A549 (cell line): ENCODE measurements at regions not wholly inside any gene's neighbourhood (a gene's known extent, or its start where the extent isn't known, plus 50 kb on each side); places are given as distances from the start of the nearest gene placed in this dataset.

Source experiments
- CHD2 ChIP-seq: fragments of 150-350 bp; IDR thresholded peaks from 2 replicates; pipeline ENCODE4 v1.6.1; 2014; ENCODE audit warnings: low read length; ENCODE audit not compliant: partially characterized antibody
- GATA3 ChIP-seq: IDR thresholded peaks from 2 replicates; pipeline ENCODE4 v1.6.1; 2012; ENCODE audit warnings: borderline replicate concordance
- HOXB5 ChIP-seq: fragments of 250-450 bp; sonication (Bioruptor Pico); IDR thresholded peaks from 2 replicates; pipeline ENCODE4 v1.5.0; 2020; ENCODE audit warnings: mild to moderate bottlenecking, moderate library complexity
- JUNB ChIP-seq: fragments of >200 bp; sonication (Bioruptor Twin); formaldehyde crosslinking; IDR thresholded peaks from 2 replicates; pipeline ENCODE4 v1.6.1; 2016
- MAFK ChIP-seq: fragments of 450-650 bp; IDR thresholded peaks from 2 replicates; pipeline ENCODE4 v1.6.1; 2014; ENCODE audit not compliant: partially characterized antibody
- MAZ ChIP-seq: fragments of 150-350 bp; IDR thresholded peaks from 2 replicates; pipeline ENCODE4 v1.6.1; 2014; ENCODE audit warnings: antibody characterized with exemption, low read depth, low read length, borderline replicate concordance
- MYC ChIP-seq: IDR thresholded peaks from 2 replicates; pipeline ENCODE4 v1.6.1; 2012; ENCODE audit warnings: mild to moderate bottlenecking, inconsistent platforms, low read length, improper control_type of control experiment, borderline replicate concordance
- POLR2A ChIP-seq: IDR thresholded peaks from 2 replicates; pipeline ENCODE4 v1.6.1; 2012; ENCODE audit warnings: mild to moderate bottlenecking, low read length
- TF ChIP-seq, protein P1 (sequence below): fragments of >200 bp; sonication (Bioruptor Twin); formaldehyde crosslinking; IDR thresholded peaks from 3 replicates; pipeline ENCODE4 v1.5.1; 2016
- TF ChIP-seq, protein P2 (sequence below): IDR thresholded peaks from 2 replicates; pipeline ENCODE4 v1.6.1; 2012
- TF ChIP-seq, protein P3 (sequence below): fragments of 250-450 bp; sonication (Bioruptor Pico); IDR thresholded peaks from 2 replicates; pipeline ENCODE4 v1.5.0; 2021; ENCODE audit warnings: mild to moderate bottlenecking, moderate library complexity, borderline replicate concordance

DNA sequence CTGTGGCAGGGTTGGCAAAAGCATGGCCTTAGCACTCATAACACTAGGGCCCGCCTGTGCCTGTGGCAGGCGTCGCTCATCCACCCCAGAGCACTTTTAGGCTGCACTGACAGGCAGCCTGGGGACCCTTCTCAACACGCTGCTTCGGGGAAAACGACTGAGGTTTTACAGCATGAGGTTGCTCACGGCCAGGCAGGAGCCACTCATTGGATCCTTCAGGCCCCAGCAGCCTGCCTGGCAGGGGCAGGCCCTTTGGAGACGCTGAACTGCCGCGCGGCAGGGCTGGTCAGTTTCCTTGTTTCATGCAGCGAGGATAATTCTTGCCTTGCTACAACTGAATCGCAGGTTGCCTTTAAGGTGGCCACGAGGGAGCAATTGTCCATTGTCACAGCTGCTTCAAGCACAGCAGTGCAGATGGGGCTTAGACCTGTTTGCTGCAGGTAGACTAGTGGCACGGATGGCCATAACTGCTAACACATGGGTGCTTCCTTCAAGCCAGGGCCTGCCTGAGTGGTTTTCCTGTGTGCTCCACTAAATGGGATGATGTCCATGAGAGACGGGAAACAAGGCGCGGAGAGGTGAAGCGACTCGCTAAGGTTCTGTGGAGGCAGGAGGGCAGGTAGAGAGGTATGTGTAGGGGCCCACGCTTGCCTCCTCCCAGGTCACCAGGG is 49.9 kb upstream of the HS6ST1 start:
- TF ChIP-seq, protein P1, sequence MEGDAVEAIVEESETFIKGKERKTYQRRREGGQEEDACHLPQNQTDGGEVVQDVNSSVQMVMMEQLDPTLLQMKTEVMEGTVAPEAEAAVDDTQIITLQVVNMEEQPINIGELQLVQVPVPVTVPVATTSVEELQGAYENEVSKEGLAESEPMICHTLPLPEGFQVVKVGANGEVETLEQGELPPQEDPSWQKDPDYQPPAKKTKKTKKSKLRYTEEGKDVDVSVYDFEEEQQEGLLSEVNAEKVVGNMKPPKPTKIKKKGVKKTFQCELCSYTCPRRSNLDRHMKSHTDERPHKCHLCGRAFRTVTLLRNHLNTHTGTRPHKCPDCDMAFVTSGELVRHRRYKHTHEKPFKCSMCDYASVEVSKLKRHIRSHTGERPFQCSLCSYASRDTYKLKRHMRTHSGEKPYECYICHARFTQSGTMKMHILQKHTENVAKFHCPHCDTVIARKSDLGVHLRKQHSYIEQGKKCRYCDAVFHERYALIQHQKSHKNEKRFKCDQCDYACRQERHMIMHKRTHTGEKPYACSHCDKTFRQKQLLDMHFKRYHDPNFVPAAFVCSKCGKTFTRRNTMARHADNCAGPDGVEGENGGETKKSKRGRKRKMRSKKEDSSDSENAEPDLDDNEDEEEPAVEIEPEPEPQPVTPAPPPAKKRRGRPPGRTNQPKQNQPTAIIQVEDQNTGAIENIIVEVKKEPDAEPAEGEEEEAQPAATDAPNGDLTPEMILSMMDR: no peak
- TF ChIP-seq MAFK (no peak), MYC (no peak), JUNB (no peak), POLR2A (no peak), GATA3 (no peak), HOXB5 (CRISPR knock-in tag) (no peak), MAZ (no peak), CHD2 (no peak)
- TF ChIP-seq, protein P2, sequence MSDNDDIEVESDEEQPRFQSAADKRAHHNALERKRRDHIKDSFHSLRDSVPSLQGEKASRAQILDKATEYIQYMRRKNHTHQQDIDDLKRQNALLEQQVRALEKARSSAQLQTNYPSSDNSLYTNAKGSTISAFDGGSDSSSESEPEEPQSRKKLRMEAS: no peak
- TF ChIP-seq, protein P3, sequence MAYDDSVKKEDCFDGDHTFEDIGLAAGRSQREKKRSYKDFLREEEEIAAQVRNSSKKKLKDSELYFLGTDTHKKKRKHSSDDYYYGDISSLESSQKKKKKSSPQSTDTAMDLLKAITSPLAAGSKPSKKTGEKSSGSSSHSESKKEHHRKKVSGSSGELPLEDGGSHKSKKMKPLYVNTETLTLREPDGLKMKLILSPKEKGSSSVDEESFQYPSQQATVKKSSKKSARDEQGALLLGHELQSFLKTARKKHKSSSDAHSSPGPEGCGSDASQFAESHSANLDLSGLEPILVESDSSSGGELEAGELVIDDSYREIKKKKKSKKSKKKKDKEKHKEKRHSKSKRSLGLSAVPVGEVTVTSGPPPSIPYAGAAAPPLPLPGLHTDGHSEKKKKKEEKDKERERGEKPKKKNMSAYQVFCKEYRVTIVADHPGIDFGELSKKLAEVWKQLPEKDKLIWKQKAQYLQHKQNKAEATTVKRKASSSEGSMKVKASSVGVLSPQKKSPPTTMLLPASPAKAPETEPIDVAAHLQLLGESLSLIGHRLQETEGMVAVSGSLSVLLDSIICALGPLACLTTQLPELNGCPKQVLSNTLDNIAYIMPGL (CRISPR knock-in tag): no peak
